ENCODE measurements at regions not wholly inside any gene's neighbourhood (a gene's known extent, or its start where the extent isn't known, plus 50 kb on each side); places are given as distances from the start of the nearest gene placed in this dataset.

GRCh38 chr4:136562834-136563233 is 969.5 kb downstream of the PCDH18 start:
- TF ChIP-seq CTCF (IDR thresholded peaks at IDR 0.05) (no peak), ZFX (IDR thresholded peaks at IDR 0.05; ENCODE audit: borderline replicate concordance) (no peak)
